CD4-positive, alpha-beta T cell (primary cell): ENCODE measurements at regions not wholly inside any gene's neighbourhood (a gene's known extent, or its start where the extent isn't known, plus 50 kb on each side); places are given as distances from the start of the nearest gene placed in this dataset.

Source experiments
- ATAC-seq: fragments of 200-7000 bp; cut with Tn5 transposase; one replicate; pipeline ENCODE4 v1.10.0; 2022; ENCODE audit warnings: mild to moderate bottlenecking; ENCODE audit not compliant: poor library complexity
- CTCF ChIA-PET: fragments of 350-600 bp; sonication (Branson Sonifier 250); formaldehyde crosslinking; loops from one replicate; lab custom pipeline; 2021; ENCODE audit warnings: antibody characterized with exemption, inconsistent platforms; lab: Charles Lee
- POLR2A ChIA-PET: fragments of 350-600 bp; sonication (Branson Sonifier 250); formaldehyde crosslinking; loops from one replicate; lab custom pipeline; 2021; ENCODE audit warnings: antibody characterized with exemption, inconsistent platforms; lab: Charles Lee
- DNase-seq, 14 experiments: peaks; one replicate each; pipeline ENCODE4 v3.0.0-alpha.2; 2013 to 2020; ENCODE audit warnings: mixed read lengths in 2 of 14
- H3K27ac ChIP-seq, 2 donors: one replicate each; pipeline versions ENCODE4 v1.5.1 to v1.7.0; 2013; ENCODE audit warnings: low read length in 2 of 2, low read depth in 1 of 2, mild to moderate bottlenecking in 1 of 2
- H3K27me3 ChIP-seq, 2 experiments: 1 replicate in 1 of 2; 2 replicates in 1 of 2; pipeline versions ENCODE4 v1.6.1 to v1.7.0; 2013; ENCODE audit warnings: low read length in 2 of 2, control low read depth in 1 of 2, mild to moderate bottlenecking in 1 of 2, moderate library complexity in 1 of 2; ENCODE audit not compliant: insufficient read depth in 2 of 2, control insufficient read depth in 1 of 2
- H3K36me3 ChIP-seq: one replicate; pipeline ENCODE4 v1.6.1; 2013; ENCODE audit warnings: low read length, control low read depth; ENCODE audit not compliant: insufficient read depth
- H3K4me1 ChIP-seq: one replicate; pipeline ENCODE4 v1.6.1; 2013; ENCODE audit warnings: low read length, control low read depth; ENCODE audit not compliant: insufficient read depth
- H3K4me3 ChIP-seq: one replicate; pipeline ENCODE4 v1.5.1; 2013; ENCODE audit warnings: mild to moderate bottlenecking, low read length, moderate library complexity
- H3K9me3 ChIP-seq, 2 experiments: 1 replicate in 1 of 2; 2 replicates in 1 of 2; pipeline versions ENCODE4 v1.6.1 to v1.7.0; 2013; ENCODE audit warnings: low read length in 2 of 2, mild to moderate bottlenecking in 2 of 2, control low read depth in 1 of 2, moderate library complexity in 1 of 2; ENCODE audit not compliant: control insufficient read depth in 1 of 2, insufficient read depth in 1 of 2
- H3K27ac Mint-ChIP-seq: one replicate; pipeline ENCODE4 v1.8.0; 2020; ENCODE audit warnings: mixed read lengths
- H3K27me3 Mint-ChIP-seq: one replicate; pipeline ENCODE4 v1.8.0; 2021; ENCODE audit warnings: mixed read lengths
- H3K36me3 Mint-ChIP-seq: one replicate; pipeline ENCODE4 v1.8.0; 2021; ENCODE audit warnings: low read depth, mixed read lengths
- H3K4me1 Mint-ChIP-seq: one replicate; pipeline ENCODE4 v1.8.0; 2021; ENCODE audit warnings: low read depth, mixed read lengths
- H3K4me3 Mint-ChIP-seq: one replicate; pipeline ENCODE4 v1.8.0; 2020; ENCODE audit warnings: mild to moderate bottlenecking, mixed read lengths
- H3K9me3 Mint-ChIP-seq: one replicate; pipeline ENCODE4 v1.8.0; 2020; ENCODE audit warnings: mixed read lengths
- intact Hi-C, 2 experiments: fragments of 100-400 bp; cut with DNase I in 1 of 2; cut with micrococcal nuclease in 1 of 2; formaldehyde crosslinking; loops; one replicate each; pipeline versions ENCODE4 v1.15.1 to v1.9.0; 2023 to 2025; cut with DNase I, micrococcal nuclease
- TF ChIP-seq, protein P1 (sequence below): fragments of 200-600 bp; IDR thresholded peaks from one replicate; pipeline ENCODE4 v1.8.0; 2022; ENCODE audit warnings: antibody characterized with exemption, mild to moderate bottlenecking

DNA sequence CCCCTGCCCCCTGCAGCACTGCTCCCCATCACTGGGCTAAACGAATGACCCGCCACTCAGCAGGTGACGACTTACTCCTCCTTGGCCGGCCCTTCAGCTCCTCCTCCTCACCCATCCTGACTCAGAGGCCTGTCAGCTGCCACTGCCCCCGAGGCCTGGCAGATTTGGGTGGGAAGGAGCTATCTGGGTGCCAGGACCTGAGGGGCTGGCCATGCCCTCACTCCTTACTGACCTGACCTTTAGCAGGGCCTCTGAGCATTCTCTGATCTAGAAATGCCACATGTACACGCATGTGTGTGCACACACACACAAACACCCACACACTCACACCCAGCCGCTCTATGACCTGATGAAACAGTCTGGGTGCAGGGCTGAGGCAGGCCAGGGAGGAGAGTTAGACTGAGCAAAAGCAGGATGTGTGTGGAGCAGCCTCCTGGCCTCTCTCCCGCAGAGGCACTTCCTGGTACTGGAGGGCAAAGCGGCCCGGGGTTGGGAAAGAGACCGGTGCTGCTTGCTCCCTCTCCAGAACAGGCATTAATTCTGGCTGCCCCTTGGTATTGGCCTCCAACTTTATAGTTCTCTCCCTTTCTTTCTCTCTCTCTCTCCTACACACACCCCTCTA, 68.0 kb downstream of the ZFP36L2 start:
- CTCF ChIA-PET = interaction anchor here (0.7 to 1.3 kb wide), 3 partner anchors 18 to 134 kb away, joined by 3 read pairs; no protein-coding TSS in a partner anchor
- Histone ChIP-seq H3K27ac (peak overlapping the region; percentile 91 to 94), H3K4me1 (peaks cover 89% of the 10 kb centered on the region), H3K9me3 (no peaks in the 10 kb centered on the region), H3K4me3 (peak overlapping the region; percentile 30), H3K36me3 (no peaks in the 10 kb centered on the region), H3K27me3 (no peaks in the 10 kb centered on the region)
- Mint-ChIP-seq H3K4me3 (peak overlapping the region; percentile 77), H3K4me1 (peaks cover 89% of the 10 kb centered on the region), H3K9me3 (no peaks in the 10 kb centered on the region), H3K27ac (peak overlapping the region; percentile 98), H3K27me3 (no peaks in the 10 kb centered on the region), H3K36me3 (no peaks in the 10 kb centered on the region)
- POLR2A ChIA-PET = interaction anchor here (0.9 to 6.1 kb wide), 7 partner anchors 9 to 68 kb away, joined by 3 to 85 read pairs (median 5); partner anchors contain the start of gene ZFP36L2
- DNase-seq (peak in 11 of 14 experiments; percentile 43 to 85 (median 66)), ATAC-seq (peak; percentile 67)
- intact Hi-C loops = loop anchor here (1.0 to 2.0 kb wide), 5 partner anchors 14 to 61 kb away; no protein-coding TSS in a partner anchor
- TF ChIP-seq, protein P1, sequence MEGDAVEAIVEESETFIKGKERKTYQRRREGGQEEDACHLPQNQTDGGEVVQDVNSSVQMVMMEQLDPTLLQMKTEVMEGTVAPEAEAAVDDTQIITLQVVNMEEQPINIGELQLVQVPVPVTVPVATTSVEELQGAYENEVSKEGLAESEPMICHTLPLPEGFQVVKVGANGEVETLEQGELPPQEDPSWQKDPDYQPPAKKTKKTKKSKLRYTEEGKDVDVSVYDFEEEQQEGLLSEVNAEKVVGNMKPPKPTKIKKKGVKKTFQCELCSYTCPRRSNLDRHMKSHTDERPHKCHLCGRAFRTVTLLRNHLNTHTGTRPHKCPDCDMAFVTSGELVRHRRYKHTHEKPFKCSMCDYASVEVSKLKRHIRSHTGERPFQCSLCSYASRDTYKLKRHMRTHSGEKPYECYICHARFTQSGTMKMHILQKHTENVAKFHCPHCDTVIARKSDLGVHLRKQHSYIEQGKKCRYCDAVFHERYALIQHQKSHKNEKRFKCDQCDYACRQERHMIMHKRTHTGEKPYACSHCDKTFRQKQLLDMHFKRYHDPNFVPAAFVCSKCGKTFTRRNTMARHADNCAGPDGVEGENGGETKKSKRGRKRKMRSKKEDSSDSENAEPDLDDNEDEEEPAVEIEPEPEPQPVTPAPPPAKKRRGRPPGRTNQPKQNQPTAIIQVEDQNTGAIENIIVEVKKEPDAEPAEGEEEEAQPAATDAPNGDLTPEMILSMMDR = no peak

GRCh38 chr2:43157506-43158246, 68.7 kb downstream of the ZFP36L2 start:
- H3K4me1 Mint-ChIP-seq = peaks cover 89% of the 10 kb centered on the region
- intact Hi-C loops = loop anchor here (1.0 to 2.0 kb wide), 5 partner anchors 15 to 62 kb away; no protein-coding TSS in a partner anchor

DNA sequence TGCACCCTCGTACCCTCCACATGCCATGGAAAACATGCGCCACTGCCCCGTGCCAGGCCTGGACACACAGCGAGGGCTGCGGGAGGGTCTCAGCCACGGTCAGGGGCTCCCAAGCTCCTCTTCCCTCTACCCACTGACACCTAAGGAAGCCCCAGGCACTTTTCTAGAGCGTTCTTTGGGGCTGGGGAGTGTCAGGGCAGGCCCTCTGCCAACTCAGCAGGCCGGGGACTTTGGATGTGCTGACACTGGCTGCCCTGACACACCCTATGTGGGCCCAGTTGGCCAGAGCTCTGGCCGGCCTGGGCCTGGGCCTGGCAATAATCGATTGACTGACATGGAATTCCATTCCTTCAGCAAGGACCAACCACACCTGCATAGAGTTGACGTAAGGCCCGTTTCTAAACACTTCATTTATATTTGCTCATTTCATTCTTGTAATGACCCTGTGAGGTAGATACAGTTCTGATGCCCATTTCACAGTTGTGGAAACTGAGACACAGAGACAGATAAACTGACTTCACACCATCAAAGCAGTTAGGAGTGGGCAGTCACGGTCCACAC, 70.5 kb downstream of the ZFP36L2 start:
- ATAC-seq (no peak), DNase-seq (no peak)
- TF ChIP-seq, protein P1 = no peak
- CTCF ChIA-PET = interaction anchor here (1.0 kb wide), 1 partner anchor 16 kb away, joined by 3 read pairs; no protein-coding TSS in a partner anchor
- Histone ChIP-seq H3K4me3 (no peak overlapping the region), H3K36me3 (no peaks in the 10 kb centered on the region), H3K4me1 (peaks cover 80% of the 10 kb centered on the region), H3K27me3 (no peaks in the 10 kb centered on the region), H3K9me3 (no peaks in the 10 kb centered on the region), H3K27ac (no peak overlapping the region)
- Mint-ChIP-seq H3K27me3 (no peaks in the 10 kb centered on the region), H3K4me1 (peaks cover 85% of the 10 kb centered on the region), H3K9me3 (no peaks in the 10 kb centered on the region), H3K36me3 (no peaks in the 10 kb centered on the region), H3K27ac (peak overlapping the region; percentile 70), H3K4me3 (no peak overlapping the region)
- POLR2A ChIA-PET = interaction anchor here (1.0 to 6.1 kb wide), 2 partner anchors 17 to 21 kb away, joined by 3 to 53 read pairs; no protein-coding TSS in a partner anchor
- intact Hi-C loops = no loop called here

More at GRCh38 chr2:43157506-43158246, 68.7 kb downstream of the ZFP36L2 start:
- Histone ChIP-seq H3K36me3 (no peaks in the 10 kb centered on the region), H3K4me1 (peaks cover 89% of the 10 kb centered on the region), H3K27me3 (no peaks in the 10 kb centered on the region), H3K4me3 (no peak overlapping the region), H3K9me3 (no peaks in the 10 kb centered on the region), H3K27ac (peak overlapping the region; percentile 91 to 94)
- no peak for ATAC-seq
- Mint-ChIP-seq H3K36me3 (no peaks in the 10 kb centered on the region), H3K9me3 (no peaks in the 10 kb centered on the region), H3K27ac (peak overlapping the region; percentile 98), H3K4me3 (peak overlapping the region; percentile 38), H3K27me3 (no peaks in the 10 kb centered on the region)
- CTCF ChIA-PET = interaction anchor here (0.7 to 1.3 kb wide), 2 partner anchors 31 to 133 kb away, joined by 3 read pairs; no protein-coding TSS in a partner anchor
- POLR2A ChIA-PET = interaction anchor here (0.9 to 6.1 kb wide), 8 partner anchors 9 to 69 kb away, joined by 3 to 85 read pairs (median 4); partner anchors contain the start of gene ZFP36L2
- TF ChIP-seq, protein P1 = no peak
- peak in 2 of 14 experiments; percentile 40 to 62 for DNase-seq
